Esophagus (tissue), 2 donors: ENCODE measurements at regions not wholly inside any gene's neighbourhood (a gene's known extent, or its start where the extent isn't known, plus 50 kb on each side); places are given as distances from the start of the nearest gene placed in this dataset.

Experiments
- H3K27ac ChIP-seq, 2 donors: one replicate each; pipeline ENCODE4 v1.5.1; 2013; ENCODE audit warnings: low read depth in 2 of 2, mild to moderate bottlenecking in 2 of 2, inconsistent platforms in 1 of 2, low read length in 1 of 2, moderate library complexity in 1 of 2
- H3K27me3 ChIP-seq, 2 donors: one replicate each; pipeline ENCODE4 v1.6.1; 2013; ENCODE audit warnings: low read length in 2 of 2, control low read depth in 1 of 2, mild to moderate bottlenecking in 1 of 2; ENCODE audit not compliant: insufficient read depth in 2 of 2, control insufficient read depth in 1 of 2
- H3K36me3 ChIP-seq, 2 donors: one replicate each; pipeline ENCODE4 v1.6.1; 2013; ENCODE audit warnings: low read length in 1 of 2; ENCODE audit not compliant: control insufficient read depth in 2 of 2, insufficient read depth in 2 of 2
- H3K4me1 ChIP-seq, 2 donors: one replicate each; pipeline ENCODE4 v1.6.1; 2013; ENCODE audit warnings: low read length in 1 of 2; ENCODE audit not compliant: control insufficient read depth in 2 of 2, insufficient read depth in 2 of 2
- H3K4me3 ChIP-seq, 2 donors: one replicate each; pipeline ENCODE4 v1.5.1; 2013; ENCODE audit warnings: low read length in 2 of 2, mild to moderate bottlenecking in 2 of 2, low read depth in 1 of 2, moderate library complexity in 1 of 2
- H3K9me3 ChIP-seq, 2 donors: one replicate each; pipeline ENCODE4 v1.6.1; 2013; ENCODE audit warnings: mild to moderate bottlenecking in 2 of 2, low read depth in 1 of 2, low read length in 1 of 2, moderate library complexity in 1 of 2; ENCODE audit not compliant: control insufficient read depth in 2 of 2, insufficient read depth in 1 of 2
- WGBS, 2 donors: extraction: QIAGEN DNeasy Blood & Tissue Kit; methylation state at CpG; one replicate each; pipeline ENCODE4 v1.1.7; 2013; 5-methylcytosine and 5-hydroxymethylcytosine counted together
- donor health status: healthy with polysubstance abuse.
- donor health status: Bipolar disorder and iron deficiency.

DNA sequence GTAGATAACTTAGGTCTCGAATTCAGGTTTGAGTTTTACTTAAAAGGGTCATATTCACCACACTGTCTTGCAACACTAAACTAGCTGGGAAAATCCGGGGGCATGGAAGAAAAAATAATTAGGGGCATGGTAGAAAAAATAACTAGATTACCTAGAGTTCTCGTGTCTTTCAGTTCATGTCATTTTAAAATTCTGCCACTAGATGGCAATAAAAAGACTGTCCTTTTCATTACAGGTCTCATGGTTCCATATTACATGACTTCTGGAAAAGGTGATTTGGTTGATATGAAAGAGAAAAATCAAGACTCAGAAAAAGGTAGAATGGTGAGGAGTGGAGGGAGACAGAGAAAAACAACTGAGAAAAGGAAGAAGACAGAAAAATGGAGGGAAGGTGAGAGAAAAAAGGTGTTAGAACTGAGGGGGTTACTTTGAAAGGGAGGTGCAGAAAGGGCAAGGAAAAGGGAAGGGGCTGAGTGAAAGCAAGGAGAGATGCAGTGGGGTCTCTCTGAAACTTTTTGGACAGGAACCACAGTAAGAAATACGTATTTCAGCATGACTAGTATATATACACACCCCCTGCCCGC, 299.0 kb downstream of the KLF12 start:
- Histone ChIP-seq H3K4me3 (no peak overlapping the region), H3K36me3 (no peaks in the 10 kb centered on the region), H3K27ac (no peak overlapping the region), H3K4me1 (no peaks in the 10 kb centered on the region), H3K9me3 (no peaks in the 10 kb centered on the region), H3K27me3 (no peaks in the 10 kb centered on the region)
- 43 to 48% methylated on average over 5 of the region's 5 CpGs for WGBS, 2 donors

DNA sequence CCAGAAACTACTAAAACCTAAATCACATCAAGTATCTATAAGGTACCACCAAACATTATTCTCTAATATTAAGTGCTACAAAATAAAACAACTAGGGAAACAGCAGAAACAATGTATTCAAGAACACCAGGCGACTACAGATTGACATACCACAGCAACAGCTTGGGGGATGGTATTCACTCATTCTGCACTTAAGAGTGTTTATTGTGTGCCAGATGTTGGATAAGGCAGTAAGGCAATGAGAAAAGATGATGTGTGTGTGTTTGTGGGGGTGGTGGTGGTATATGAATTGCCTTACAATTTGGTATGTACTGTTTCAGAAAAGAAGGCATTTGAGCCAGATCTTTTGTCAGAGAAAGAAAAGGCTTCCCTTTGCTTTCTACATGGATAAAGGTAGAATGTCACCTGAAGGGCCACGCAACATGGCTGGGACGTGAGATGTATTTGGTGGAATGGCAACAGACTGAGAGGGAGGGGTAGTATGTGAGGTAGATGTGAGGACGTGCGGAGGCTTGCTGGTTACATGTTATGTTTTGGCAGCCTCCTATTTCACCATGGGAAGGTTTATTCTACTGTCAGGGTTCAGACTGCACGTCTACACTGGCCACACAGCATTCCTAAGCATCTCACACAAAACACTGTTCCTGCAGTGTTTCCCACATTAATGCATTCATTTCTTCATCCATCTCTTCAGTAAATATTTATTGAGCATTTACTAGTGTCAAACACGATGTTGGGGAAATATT, 300.7 kb downstream of the KLF12 start:
- Histone ChIP-seq H3K4me1 (no peaks in the 10 kb centered on the region), H3K9me3 (no peaks in the 10 kb centered on the region), H3K4me3 (no peak overlapping the region), H3K27ac (no peak overlapping the region), H3K27me3 (no peaks in the 10 kb centered on the region), H3K36me3 (no peaks in the 10 kb centered on the region)
- 76% methylated on average over 7 of the region's 7 CpGs for WGBS, 2 donors

DNA sequence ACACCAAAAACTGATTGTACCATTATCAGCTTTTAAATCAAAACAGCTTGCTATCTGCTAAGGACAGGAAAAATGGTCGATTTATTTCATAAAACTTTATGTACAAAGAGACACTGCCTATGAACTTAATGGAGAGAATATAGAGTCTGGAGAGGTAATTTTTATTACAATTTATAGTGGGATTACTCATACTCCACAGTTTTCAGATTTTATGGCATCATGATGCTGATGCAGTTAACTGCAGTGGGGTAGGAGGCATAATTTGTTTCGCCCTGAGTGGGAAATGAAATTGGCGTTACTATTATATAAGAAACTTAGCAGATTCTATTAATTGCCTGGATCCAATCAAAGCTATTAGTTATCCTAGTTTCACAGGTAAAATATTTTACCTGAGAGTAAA, 301.4 kb downstream of the KLF12 start:
- Histone ChIP-seq H3K36me3 (no peaks in the 10 kb centered on the region), H3K9me3 (no peaks in the 10 kb centered on the region), H3K27ac (no peak overlapping the region), H3K4me1 (no peaks in the 10 kb centered on the region), H3K27me3 (no peaks in the 10 kb centered on the region), H3K4me3 (no peak overlapping the region)
- WGBS, 2 donors, result 69 to 91% methylated on average over 3 of the region's 3 CpGs

DNA sequence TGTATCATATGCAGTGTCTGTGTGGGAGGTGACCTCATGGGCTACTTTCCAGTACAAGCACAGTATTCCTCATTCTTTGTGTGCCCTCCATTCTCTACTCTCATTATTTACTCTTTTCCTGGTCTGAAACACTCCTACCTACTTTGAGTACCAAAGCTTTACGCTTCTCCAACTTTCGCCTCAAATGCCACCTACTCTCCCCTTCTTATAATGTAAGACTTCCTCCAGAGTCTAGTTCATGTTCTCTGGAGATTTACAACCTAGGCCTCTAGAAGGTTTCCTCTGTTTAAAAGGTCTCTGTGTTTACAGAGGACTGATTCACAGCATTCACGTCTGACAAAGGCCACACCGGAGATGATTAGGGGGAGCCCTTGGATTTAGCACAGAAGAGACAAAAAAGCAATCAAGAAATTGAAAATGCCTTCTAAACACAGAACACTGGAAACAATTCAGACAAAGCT, 302.0 kb downstream of the KLF12 start:
- Histone ChIP-seq H3K4me1 (no peaks in the 10 kb centered on the region), H3K36me3 (no peaks in the 10 kb centered on the region), H3K4me3 (no peak overlapping the region), H3K27ac (no peak overlapping the region), H3K9me3 (no peaks in the 10 kb centered on the region), H3K27me3 (no peaks in the 10 kb centered on the region)
- WGBS, 2 donors, result 73 to 74% methylated on average over 4 of the region's 4 CpGs

DNA sequence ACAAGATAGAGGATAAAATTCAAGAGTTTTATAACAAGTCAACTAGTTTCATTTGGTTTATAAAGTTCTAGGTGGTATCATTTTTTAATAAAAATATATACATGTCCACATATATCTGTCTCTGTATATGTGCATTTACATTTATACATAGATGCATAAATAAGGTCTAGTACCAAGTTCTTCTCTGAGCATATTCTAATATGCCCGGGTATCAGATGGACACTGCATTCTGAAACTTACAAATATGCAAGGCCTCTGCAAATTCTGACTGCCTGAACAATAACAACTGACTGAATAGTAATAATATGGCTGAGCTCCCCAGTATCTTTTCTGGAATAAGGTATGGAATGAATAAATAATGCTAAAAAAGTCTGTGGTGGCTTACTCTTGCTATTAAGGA, 304.8 kb downstream of the KLF12 start:
- H3K27me3 ChIP-seq, result no peaks in the 10 kb centered on the region
- WGBS, 2 donors, result 93 to 94% methylated on average over 1 of the region's 1 CpG

DNA sequence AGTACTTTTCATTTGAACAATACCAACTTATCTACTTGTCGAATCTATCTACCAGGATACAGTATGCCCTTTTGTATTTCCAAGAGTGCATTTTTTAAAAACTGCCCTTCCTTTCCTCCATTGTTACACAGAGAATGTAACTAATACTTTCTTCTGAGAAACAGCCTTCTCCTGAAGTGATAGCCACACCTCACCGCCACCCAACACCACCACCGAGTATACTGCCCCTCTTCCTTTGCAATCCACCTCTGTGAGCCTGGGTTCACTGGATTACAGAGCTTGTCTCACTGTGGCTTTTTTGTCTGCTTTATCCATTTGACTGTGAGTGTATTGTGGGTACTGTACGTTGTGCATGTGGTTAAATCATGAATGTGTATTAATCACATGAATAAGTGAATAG, 305.4 kb downstream of the KLF12 start:
- Histone ChIP-seq H3K4me1 (no peaks in the 10 kb centered on the region), H3K4me3 (no peak overlapping the region), H3K9me3 (no peaks in the 10 kb centered on the region), H3K36me3 (no peaks in the 10 kb centered on the region), H3K27me3 (no peaks in the 10 kb centered on the region), H3K27ac (no peak overlapping the region)
- 76 to 80% methylated on average over 4 of the region's 4 CpGs for WGBS, 2 donors

More for the DNA sequence above, 304.8 kb downstream of the KLF12 start:
- H3K36me3 ChIP-seq, result no peaks in the 10 kb centered on the region
- H3K4me1 ChIP-seq, result no peaks in the 10 kb centered on the region
- no peak overlapping the region for H3K27ac ChIP-seq
- H3K4me3 ChIP-seq, result no peak overlapping the region
- H3K9me3 ChIP-seq, result no peaks in the 10 kb centered on the region

DNA sequence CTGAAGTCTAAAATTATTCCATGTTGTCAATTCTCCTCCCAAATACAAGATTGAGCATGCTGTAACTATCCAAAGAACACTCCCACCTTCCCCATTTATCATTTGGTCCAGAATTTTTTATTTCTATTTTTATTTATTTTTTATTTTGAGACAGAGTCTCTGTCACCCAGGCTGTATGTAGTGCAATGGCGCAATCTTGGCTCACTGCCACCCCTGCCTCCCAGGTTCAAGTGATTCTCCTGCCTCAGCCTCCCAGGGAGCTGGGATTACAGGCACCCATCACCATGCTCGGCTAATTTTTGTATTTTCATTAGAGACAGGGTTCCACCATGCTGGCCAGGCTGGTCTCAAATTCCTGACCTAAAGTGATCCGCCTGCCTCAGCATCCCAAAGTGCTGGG, 306.8 kb downstream of the KLF12 start:
- Histone ChIP-seq H3K4me3 (no peak overlapping the region), H3K27ac (no peak overlapping the region), H3K9me3 (no peaks in the 10 kb centered on the region), H3K27me3 (no peaks in the 10 kb centered on the region), H3K36me3 (no peaks in the 10 kb centered on the region), H3K4me1 (no peaks in the 10 kb centered on the region)
- WGBS, 2 donors, result 75 to 84% methylated on average over 3 of the region's 3 CpGs

DNA sequence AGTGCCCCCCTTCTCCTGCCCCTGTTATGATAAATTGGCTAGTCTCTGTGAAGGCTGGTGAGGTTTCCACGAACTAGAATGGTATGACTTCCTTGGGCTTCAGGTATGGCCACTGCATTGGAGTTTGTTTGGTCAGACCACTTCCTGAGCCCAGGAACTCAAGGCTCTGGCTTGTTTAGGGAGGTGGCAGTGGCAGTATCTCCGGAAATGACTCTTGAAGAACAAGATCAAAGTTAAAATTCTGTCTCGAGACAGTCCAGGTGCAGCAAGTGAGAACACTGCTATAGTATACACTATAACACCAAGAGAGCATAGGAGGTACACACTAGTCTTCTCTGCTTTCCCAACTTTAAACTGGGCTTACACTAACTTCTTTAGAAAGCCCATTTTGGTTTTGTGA, 309.1 kb downstream of the KLF12 start:
- 85 to 88% methylated on average over 3 of the region's 3 CpGs for WGBS, 2 donors
- no peak overlapping the region for H3K4me3 ChIP-seq
- no peak overlapping the region for H3K27ac ChIP-seq
- H3K4me1 ChIP-seq, result no peaks in the 10 kb centered on the region
- no peaks in the 10 kb centered on the region for H3K9me3 ChIP-seq
- no peaks in the 10 kb centered on the region for H3K27me3 ChIP-seq
- H3K36me3 ChIP-seq, result no peaks in the 10 kb centered on the region

DNA sequence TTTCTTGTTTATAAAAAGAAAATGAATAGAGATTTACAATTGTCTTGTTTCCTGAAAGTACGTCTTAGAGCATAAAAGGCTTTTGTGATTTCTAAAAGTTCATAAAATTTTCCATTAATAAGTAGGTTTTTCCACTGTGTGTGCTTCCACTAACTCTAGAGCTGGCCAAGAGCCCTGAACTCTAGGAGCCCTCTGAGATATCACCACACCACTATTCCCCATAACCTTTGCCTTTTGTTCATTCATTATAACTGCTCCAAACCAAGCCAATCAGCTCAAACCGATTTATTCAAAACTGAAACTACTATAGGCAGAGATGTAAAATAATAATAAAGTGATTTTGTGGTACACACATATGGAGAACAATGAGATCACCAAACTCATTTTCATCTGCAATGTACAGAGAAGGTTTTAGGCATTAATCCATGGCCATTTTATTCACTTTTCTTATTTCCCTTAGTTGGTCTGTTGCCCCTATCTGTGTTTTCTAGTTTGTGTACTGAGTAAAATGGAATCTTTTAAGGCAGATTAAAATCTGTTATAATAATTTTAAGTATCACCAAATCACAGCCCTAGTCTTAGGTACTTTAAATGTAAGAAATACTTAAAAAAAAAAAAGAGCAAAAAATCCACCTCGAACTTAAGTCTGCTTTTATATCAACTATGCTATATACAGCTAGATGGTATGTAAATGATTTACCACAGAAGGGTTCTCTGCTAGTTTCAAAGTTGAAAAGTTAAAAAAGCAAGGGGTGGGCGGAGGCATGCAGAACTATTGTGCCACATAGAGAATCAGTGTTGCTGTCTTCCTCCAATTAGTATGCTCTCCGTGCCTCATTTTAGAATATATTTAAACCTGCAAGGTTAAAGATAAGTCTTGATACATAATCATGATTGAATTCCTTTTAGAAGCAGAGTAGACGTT, 311.3 kb downstream of the KLF12 start:
- Histone ChIP-seq H3K4me3 (no peak overlapping the region), H3K36me3 (no peaks in the 10 kb centered on the region), H3K9me3 (no peaks in the 10 kb centered on the region), H3K27me3 (no peaks in the 10 kb centered on the region), H3K4me1 (no peaks in the 10 kb centered on the region), H3K27ac (no peak overlapping the region)
- 86 to 89% methylated on average over 6 of the region's 6 CpGs for WGBS, 2 donors
